GM12873 (cell line): ENCODE measurements at regions not wholly inside any gene's neighbourhood (a gene's known extent, or its start where the extent isn't known, plus 50 kb on each side); places are given as distances from the start of the nearest gene placed in this dataset.

Experiments
- TF ChIP-seq, protein P1 (sequence below): IDR thresholded peaks from 2 replicates; pipeline ENCODE4 v1.5.1; 2012; ENCODE audit warnings: low read depth, mild to moderate bottlenecking, moderate library complexity, low read length, control low read depth; ENCODE audit not compliant: insufficient read depth; ENCODE audit errors: missing control alignments

DNA sequence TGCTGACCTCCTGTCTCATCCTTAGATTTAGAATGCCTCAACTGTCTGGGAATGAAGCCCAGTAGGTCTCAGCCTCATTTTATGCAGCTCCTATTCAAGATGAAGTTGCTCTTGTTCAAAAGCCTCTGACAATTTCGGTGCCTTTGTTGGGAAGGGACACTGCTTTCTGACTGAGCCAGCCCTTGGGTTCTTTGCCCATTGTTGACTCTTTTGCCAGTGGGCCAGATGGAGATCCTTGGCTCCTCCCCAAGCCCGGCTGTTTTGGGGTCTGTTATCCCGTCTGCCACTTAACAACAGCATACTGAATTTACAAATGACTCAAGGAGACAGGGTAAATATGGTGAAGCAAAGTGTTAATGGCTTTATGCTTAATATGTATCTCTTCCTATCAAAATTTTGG lies 58.3 kb upstream of the PRKX start:
- TF ChIP-seq, protein P1, sequence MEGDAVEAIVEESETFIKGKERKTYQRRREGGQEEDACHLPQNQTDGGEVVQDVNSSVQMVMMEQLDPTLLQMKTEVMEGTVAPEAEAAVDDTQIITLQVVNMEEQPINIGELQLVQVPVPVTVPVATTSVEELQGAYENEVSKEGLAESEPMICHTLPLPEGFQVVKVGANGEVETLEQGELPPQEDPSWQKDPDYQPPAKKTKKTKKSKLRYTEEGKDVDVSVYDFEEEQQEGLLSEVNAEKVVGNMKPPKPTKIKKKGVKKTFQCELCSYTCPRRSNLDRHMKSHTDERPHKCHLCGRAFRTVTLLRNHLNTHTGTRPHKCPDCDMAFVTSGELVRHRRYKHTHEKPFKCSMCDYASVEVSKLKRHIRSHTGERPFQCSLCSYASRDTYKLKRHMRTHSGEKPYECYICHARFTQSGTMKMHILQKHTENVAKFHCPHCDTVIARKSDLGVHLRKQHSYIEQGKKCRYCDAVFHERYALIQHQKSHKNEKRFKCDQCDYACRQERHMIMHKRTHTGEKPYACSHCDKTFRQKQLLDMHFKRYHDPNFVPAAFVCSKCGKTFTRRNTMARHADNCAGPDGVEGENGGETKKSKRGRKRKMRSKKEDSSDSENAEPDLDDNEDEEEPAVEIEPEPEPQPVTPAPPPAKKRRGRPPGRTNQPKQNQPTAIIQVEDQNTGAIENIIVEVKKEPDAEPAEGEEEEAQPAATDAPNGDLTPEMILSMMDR = no peak

DNA sequence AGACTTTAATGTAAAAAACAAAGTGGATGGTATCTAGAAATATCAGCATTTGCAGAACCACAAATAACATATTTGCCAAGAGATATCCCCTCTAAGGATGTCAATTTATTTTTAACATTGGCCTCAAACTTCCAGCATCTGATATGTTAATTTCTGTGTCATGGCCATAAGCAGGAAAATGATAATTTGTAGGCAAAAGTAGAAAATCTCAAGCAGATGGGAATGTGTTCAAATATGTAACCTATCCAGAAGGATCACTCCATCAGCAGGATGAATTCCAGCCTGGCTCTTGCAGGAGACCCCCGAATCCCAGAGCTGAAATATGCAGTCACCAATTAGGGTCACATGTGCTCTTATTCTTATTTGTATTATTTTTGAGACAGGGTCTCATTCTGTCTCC lies 55.4 kb upstream of the PRKX start:
- TF ChIP-seq, protein P1 = no peak
